ENCODE measurements at regions not wholly inside any gene's neighbourhood (a gene's known extent, or its start where the extent isn't known, plus 50 kb on each side); places are given as distances from the start of the nearest gene placed in this dataset.

DNA sequence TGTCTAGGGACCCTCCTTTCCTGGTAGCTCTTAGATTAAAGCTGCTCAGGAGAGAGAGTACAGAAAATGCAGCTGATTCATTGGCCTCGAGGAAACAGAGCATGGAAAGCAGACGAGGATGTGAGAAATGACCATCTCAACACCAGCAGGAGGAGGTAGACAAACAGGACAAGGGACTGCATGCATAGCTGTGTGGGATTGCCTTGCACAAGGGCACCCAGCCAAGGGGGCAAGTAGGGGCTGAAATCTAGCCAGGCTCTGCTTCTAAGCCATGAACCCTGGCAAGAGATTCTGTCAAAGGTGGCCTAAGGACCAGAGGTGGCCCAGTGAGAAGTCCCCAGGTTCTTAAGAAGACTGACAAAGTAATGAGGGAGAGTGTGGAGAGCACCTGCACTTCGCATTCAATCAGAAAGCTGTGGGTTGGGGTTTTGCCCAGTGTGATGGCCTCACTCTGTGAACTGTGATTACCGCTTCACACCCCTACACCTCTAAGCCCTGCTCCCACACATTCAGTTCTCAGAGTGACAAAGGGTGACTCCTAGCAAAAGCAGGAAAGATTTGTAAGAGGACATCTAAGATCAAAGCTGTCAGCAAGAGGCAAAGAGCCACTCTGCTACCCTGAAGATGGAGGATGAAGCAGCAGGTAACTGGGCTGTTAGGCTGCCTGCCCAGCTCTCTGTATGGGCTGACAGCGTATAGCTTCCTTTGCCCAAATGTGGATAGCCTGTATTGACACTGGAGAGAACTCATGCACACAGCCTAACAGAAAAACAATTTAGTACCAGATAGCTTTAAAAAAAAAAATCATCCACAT, 151.3 kb upstream of the PELI1 start:
- Histone ChIP-seq H3K4me3 (ENCODE audit: insufficient read depth, low read depth, low read length) (no peak overlapping the region), H3K27me3 (ENCODE audit: control insufficient read depth, insufficient read depth, low read length) (no peaks in the 10 kb centered on the region), H3K36me3 (replicated peaks; ENCODE audit: control insufficient read depth, insufficient read depth, low read length) (no peaks in the 10 kb centered on the region)
- DNase-seq: no peak

DNA sequence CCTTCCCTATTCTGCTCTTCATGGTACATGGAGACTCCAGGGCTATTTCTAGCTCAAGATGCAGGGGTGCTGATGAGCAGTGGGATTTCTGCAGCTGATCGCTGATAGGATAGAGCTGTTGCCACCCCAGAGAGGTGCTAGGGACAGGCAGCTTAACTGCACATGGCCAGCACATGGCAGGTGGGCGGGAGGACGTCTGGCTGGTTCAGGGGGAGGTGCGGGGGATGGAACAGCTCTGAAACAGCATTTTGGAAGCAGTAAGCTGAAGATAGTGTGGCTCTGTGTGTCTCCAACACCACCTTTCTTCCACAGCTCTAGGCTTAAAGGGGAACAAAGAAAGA, 151.9 kb upstream of the PELI1 start:
- Histone ChIP-seq H3K4me3 (ENCODE audit: insufficient read depth, low read depth, low read length) (no peak overlapping the region), H3K27me3 (ENCODE audit: control insufficient read depth, insufficient read depth, low read length) (no peaks in the 10 kb centered on the region), H3K36me3 (replicated peaks; ENCODE audit: control insufficient read depth, insufficient read depth, low read length) (no peaks in the 10 kb centered on the region)
- DNase-seq: no peak

DNA sequence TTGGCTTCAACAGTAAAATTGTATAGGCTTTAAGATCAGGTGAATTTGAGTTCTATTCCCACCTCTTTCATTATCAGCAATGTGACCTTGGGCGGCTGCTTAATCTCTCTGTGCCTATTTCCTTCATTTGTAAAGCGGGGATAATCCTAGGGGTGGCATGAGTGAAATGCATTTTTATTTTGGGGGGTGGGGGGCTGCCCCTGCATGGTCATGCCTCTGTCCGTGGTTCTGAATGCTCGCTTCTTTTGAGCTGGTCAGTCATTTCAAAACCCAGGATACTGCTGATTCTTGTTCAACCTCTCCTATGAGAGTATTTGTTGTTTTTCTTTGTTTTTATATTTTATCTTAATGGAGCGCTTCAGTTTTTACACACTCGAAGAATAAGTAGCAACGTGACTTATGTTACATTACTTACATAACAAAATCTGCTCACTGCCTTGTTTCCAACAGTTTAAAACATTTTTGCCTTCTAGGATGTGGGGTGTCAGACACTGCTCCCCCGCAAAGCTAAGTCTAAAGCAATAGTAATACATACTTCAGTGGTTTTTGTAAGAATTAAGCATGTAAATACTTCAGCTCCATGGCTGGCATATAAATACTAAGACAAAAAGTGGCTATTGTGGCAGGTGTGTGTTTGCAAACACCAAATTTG, 152.6 kb upstream of the PELI1 start:
- Histone ChIP-seq H3K4me3 (ENCODE audit: insufficient read depth, low read depth, low read length) (no peak overlapping the region), H3K36me3 (replicated peaks; ENCODE audit: control insufficient read depth, insufficient read depth, low read length) (no peaks in the 10 kb centered on the region), H3K27me3 (ENCODE audit: control insufficient read depth, insufficient read depth, low read length) (no peaks in the 10 kb centered on the region)
- DNase-seq: no peak

DNA sequence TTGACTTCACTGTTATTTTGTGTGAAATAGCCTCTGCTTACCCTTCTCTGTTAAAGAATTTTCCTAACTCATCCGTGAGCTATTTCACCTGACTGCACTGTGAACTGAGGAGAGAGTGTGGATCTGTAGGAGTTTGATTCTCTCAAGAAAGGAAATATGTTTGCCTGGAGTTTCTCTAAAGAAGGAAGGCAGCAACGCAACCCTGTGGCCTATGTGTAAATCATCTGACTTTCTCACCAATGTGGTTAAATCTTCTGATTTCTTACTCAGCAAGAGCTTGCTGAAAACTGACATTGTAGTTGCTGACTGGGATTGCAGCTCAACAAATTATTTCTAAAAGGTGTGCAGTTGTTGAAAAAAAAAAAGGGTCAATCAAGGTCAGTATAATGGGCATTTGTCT, 153.9 kb upstream of the PELI1 start:
- H3K36me3 ChIP-seq (replicated peaks; ENCODE audit: control insufficient read depth, insufficient read depth, low read length): no peaks in the 10 kb centered on the region
- H3K27me3 ChIP-seq (ENCODE audit: control insufficient read depth, insufficient read depth, low read length): no peaks in the 10 kb centered on the region
- no peak for DNase-seq
- H3K4me3 ChIP-seq (ENCODE audit: insufficient read depth, low read depth, low read length): no peak overlapping the region

DNA sequence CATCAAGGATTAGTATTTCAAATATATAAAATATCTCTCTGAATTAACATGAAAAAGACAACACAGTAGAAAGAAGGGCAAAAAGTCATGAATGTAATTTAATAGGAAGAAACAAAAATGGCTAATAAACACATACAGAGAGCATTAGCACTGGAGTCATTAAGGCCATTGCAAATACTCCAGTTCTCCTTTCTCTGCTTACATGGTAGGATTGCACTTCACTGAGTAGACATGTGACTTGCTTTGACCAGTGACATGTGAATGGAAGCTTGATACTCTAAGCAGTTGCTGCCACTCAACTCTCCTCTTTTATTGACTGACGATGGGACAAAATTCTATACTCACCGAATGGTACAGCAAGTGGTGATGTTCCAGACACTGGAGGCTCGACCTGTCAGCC, 153.9 kb upstream of the LGALSL start:
- no peaks in the 10 kb centered on the region for H3K27me3 ChIP-seq (ENCODE audit: control insufficient read depth, insufficient read depth, low read length)
- no peaks in the 10 kb centered on the region for H3K36me3 ChIP-seq (replicated peaks; ENCODE audit: control insufficient read depth, insufficient read depth, low read length)
- no peak for DNase-seq
- H3K4me3 ChIP-seq (ENCODE audit: insufficient read depth, low read depth, low read length): no peak overlapping the region

DNA sequence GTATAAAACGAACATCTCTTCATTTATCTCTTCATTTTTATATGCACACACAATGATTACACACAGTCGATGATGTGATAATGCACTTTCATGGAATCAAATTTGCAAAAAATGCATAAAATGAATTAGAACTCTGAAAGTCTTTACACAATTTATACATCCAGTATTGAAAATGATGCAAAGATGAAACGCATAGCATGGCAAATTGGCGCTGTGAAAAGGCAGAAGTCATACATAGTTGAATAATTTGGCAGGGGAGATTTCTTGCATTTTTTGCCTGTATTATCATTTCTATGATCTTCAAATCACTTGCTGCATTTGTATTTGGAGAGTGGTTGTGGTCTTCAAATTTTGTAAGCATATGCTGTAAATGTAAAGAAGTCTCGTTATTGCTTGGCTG, 150.7 kb upstream of the LGALSL start:
- H3K27me3 ChIP-seq (ENCODE audit: control insufficient read depth, insufficient read depth, low read length): no peaks in the 10 kb centered on the region
- no peak overlapping the region for H3K4me3 ChIP-seq (ENCODE audit: insufficient read depth, low read depth, low read length)
- no peaks in the 10 kb centered on the region for H3K36me3 ChIP-seq (replicated peaks; ENCODE audit: control insufficient read depth, insufficient read depth, low read length)
- DNase-seq: no peak

DNA sequence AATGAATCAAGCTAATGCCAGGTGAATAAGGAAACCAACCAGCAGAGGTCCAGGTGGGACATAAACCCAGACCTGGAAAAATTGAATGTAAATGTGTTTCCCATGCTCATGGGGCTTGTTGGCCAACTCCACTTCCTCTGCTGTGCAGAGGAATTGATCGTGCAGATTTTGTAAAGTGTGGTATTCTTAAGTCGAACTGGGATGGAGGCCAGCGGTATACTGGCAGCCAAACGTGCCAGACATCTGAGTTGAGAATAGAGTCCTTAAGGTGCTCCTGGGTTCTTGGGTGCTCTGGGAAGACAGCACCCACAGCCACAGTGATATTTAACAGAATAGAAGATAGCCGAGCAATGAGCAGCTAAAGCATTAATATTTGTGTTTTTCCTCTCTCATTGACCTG, 146.5 kb upstream of the LGALSL start:
- Histone ChIP-seq H3K4me3 (ENCODE audit: insufficient read depth, low read depth, low read length) (no peak overlapping the region), H3K27me3 (ENCODE audit: control insufficient read depth, insufficient read depth, low read length) (no peaks in the 10 kb centered on the region), H3K36me3 (replicated peaks; ENCODE audit: control insufficient read depth, insufficient read depth, low read length) (no peaks in the 10 kb centered on the region)
- DNase-seq: no peak

DNA sequence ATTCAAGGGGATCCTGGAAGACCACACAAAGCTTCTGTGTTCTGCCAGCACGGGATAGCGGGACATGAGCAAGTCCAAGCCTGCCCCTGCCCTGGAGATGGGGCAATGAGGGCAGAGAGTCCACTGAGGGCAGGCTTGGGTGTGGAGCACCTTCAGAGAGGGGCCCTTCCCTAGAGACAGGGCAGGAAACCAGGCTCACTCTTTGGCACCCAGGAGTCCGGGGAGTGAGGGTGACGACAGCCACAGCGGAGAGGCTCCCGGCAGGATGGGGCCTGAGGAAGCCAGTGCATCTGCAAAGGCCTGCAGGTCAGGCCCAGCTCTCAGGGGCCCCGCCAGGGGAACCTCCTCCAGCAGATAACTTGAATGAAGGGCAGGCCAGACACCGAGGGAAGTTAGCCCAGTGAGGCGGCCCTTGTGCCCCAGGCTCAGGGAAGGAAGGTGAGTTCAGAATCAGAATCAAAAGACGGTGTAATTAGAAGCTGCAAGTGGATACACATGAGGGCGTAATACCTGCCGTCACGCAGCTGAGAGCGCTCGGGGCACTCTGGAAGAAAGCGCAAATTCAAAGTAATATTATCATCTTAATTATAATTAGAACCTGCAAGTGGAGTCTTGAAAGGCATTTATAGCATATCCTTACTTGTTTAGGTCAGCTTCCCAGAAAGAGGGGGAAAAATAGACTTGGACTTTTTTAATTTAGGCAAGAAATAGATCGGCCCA, 142.6 kb upstream of the LGALSL start:
- no peak for DNase-seq
- Histone ChIP-seq H3K36me3 (replicated peaks; ENCODE audit: control insufficient read depth, insufficient read depth, low read length) (no peaks in the 10 kb centered on the region), H3K27me3 (ENCODE audit: control insufficient read depth, insufficient read depth, low read length) (no peaks in the 10 kb centered on the region), H3K4me3 (ENCODE audit: insufficient read depth, low read depth, low read length) (no peak overlapping the region)

DNA sequence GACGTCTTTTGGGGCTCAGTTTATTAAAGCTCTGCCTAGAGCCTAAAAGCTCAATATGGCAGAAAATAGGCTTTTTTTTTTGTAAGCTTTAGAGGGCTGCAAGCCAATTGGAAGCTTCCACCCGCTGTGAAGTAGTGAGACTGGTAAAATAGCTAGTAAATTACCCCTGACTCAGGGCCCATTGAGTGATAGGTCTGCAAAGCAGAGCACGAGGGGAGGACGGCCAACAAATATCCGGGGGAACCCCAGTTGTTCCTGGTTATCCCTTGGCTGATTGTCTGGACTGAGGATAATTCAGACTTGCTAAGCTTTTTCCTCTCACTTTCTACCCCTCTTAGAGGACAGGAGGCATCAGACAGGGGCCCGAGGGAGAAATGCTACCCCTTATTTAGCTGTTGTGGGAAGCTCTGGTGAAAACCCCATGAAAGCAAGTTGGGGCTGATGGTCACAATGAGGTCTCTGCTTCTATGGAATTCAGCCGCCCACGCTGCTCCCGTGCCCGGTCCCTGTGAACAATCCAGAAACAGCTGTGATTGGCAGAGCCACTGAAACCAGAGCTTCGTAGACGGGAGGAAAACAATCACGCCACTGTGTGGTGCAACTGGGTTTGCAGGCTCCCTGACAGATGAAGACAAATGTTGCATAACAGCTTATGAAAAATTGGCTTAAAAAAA, 141.9 kb upstream of the LGALSL start:
- H3K4me3 ChIP-seq (ENCODE audit: insufficient read depth, low read depth, low read length): no peak overlapping the region
- peak; percentile 60 for DNase-seq

DNA sequence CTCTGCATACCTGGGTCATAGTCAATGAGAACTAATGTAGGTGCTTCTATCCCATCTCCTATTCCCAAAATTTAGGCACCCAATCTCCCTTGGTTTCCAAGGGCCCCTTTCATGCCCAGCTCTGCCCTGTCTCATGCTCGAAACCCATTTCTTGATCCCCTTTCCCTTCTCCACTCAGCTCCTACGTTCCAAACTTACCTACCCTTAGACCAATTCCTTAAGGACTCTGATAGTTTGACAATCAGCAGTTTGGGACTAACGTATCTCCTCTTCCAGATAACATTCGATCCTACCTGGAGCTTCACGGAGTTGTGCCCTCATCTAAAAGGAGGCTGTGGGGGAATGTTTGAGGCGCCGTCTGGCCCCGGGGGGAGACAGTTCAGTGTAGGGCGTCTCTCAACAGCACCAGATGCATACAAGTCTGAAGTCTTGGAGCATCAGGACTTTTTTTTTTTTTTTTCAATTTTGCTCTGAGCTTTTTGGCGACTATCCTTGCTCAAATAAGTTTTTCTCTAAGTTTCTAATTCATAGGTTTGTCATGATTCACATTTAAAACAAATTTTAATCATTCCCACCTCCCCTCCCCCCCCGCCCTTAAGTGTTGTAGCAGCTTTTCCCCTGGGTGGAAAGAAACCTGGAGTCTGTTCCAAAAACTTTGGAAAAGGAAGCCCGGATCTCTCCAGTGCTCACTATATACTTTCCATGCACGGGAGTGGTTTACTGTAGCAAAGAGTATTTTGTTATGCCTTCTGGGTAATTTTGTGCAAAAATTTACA, 141.2 kb upstream of the LGALSL start:
- no peaks in the 10 kb centered on the region for H3K27me3 ChIP-seq (ENCODE audit: control insufficient read depth, insufficient read depth, low read length)
- DNase-seq: no peak
- H3K4me3 ChIP-seq (ENCODE audit: insufficient read depth, low read depth, low read length): no peak overlapping the region
- H3K36me3 ChIP-seq (replicated peaks; ENCODE audit: control insufficient read depth, insufficient read depth, low read length): no peaks in the 10 kb centered on the region

More for the DNA sequence above, 141.9 kb upstream of the LGALSL start:
- Histone ChIP-seq H3K36me3 (replicated peaks; ENCODE audit: control insufficient read depth, insufficient read depth, low read length) (no peaks in the 10 kb centered on the region), H3K27me3 (ENCODE audit: control insufficient read depth, insufficient read depth, low read length) (no peaks in the 10 kb centered on the region)

DNA sequence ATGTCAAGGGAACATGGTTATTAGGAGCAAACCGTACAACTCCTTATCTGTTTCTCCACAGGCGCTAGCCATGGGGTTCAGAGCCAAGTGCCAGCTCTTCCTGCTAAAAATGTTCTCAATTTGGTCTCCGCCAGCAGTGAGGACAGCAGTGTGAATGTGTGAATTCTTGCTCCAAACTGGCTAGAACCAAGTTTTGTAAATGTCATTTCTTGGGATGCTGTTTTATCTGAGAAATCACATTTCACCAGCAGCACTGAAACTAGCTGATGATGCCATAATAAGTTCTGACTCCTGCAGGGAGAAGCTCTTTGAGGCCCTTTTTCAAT, 140.6 kb upstream of the LGALSL start:
- H3K4me3 ChIP-seq (ENCODE audit: insufficient read depth, low read depth, low read length): no peak overlapping the region
- no peaks in the 10 kb centered on the region for H3K27me3 ChIP-seq (ENCODE audit: control insufficient read depth, insufficient read depth, low read length)
- no peaks in the 10 kb centered on the region for H3K36me3 ChIP-seq (replicated peaks; ENCODE audit: control insufficient read depth, insufficient read depth, low read length)
- DNase-seq: no peak

DNA sequence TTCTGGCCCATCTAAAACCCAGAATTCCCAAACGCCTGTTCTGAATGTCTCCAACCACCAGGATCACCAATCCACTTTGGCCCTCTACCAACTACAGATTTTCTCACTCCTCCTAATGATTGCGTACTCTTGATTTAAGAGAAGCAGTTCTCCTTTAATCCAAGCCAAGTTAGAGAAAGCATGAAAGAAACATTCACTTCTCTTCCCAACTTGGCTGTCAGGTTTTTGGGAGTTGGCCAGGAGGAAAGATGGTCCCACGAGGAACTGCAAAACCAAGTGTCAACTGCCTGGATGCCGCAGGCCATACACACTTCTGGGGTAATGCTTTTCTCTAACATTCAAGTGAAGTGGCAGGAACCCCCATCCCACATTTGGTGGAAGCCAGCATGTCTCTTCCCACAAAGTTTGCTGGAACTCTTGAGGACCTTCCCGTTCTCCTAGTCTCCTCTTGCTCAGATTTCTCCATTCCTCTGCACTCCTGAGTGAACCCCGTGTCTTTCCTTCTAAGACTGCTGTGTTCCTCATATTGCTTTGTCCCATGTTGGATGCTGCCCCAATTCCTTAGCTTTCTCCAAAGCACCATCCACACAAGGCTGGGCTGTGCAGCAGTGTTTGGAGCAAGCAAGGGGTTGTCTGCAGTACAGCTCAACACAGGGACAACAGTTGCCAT, 138.5 kb upstream of the LGALSL start:
- no peak overlapping the region for H3K4me3 ChIP-seq (ENCODE audit: insufficient read depth, low read depth, low read length)

DNA sequence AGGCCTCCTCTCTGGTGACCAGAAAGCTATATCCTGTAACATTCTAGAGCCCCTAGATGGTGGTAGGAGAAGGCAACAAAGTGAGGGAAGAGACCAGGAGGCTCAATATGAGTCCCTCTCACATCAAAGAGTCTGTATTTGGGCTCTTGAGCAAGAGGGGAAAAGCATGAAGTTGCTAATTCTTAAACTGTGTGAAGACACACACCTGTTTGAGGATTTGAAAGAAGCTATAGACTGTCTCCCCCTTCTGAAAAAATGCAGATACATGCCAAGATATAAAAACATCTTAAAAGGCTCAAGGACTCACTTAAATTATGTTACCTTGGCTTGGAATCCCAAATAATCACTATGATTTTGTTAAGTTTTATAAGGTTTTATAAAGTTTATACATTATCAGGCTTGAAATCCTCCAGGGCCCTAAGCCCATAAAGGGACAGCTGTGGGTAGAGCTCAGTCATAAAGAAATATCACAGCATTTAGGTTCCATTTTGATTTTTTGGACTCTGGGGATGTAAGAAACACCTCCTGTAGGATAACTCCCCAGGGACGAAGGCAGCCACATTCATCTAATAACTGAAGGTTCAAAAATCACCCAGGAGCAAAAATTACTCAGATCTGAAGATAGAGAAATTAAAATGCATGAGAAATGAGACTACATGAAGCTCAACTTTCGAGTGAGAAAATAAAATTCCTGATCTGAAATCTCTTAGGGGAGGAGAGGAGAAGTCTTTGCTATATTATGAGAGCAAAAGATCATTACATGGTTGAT, 136.1 kb upstream of the LGALSL start:
- Histone ChIP-seq H3K36me3 (replicated peaks; ENCODE audit: control insufficient read depth, insufficient read depth, low read length) (no peaks in the 10 kb centered on the region), H3K27me3 (ENCODE audit: control insufficient read depth, insufficient read depth, low read length) (no peaks in the 10 kb centered on the region; the same call in 1 of the 2 replicates), H3K4me3 (ENCODE audit: insufficient read depth, low read depth, low read length) (no peak overlapping the region)
- no peak for DNase-seq

More for the DNA sequence above, 138.5 kb upstream of the LGALSL start:
- no peak for DNase-seq
- Histone ChIP-seq H3K27me3 (ENCODE audit: control insufficient read depth, insufficient read depth, low read length) (no peaks in the 10 kb centered on the region), H3K36me3 (replicated peaks; ENCODE audit: control insufficient read depth, insufficient read depth, low read length) (no peaks in the 10 kb centered on the region)
